PC-3 (cell line): ENCODE measurements at regions not wholly inside any gene's neighbourhood (a gene's known extent, or its start where the extent isn't known, plus 50 kb on each side); places are given as distances from the start of the nearest gene placed in this dataset.
A peak's percentile ranks its signal among the peaks of the same experiment; 100 is the strongest.

ENCODE experiments used
- ATAC-seq: fragments of 200-7000 bp; cut with Tn5 transposase; 2 replicates; pipeline ENCODE4 v1.9.1; 2020; ENCODE audit warnings: mild to moderate bottlenecking, moderate library complexity
- BruUV-seq: library from RNA; stranded (reverse); fragments of 400-500 nt; replicated peaks from 2 replicates; lab custom pipeline; 2021; lab: Mats Ljungman, UMichigan
- CTCF ChIA-PET: fragments of 300-600 bp; sonication (Branson Sonifier 250); formaldehyde crosslinking; loops from one replicate; lab custom pipeline; 2022; ENCODE audit warnings: antibody characterized with exemption; lab: Charles Lee
- POLR2A ChIA-PET: fragments of 300-600 bp; sonication (Branson Sonifier 250); formaldehyde crosslinking; loops from one replicate; lab custom pipeline; 2022; ENCODE audit warnings: antibody characterized with exemption; ENCODE audit not compliant: unreplicated experiment; lab: Charles Lee
- DNase-seq: peaks from one replicate; pipeline ENCODE4 v3.0.0-alpha.2; 2015
- H2AFZ ChIP-seq: fragments of 300-600 bp; sonication (generic); 2 replicates; pipeline ENCODE4 v1.6.0; 2016; ENCODE audit warnings: antibody characterized with exemption, low read length
- H3F3A ChIP-seq: fragments of 300-600 bp; sonication (generic); one replicate; pipeline ENCODE4 v1.6.0; 2017; ENCODE audit warnings: antibody characterized with exemption, low read length, control low read depth, mild to moderate bottlenecking; ENCODE audit not compliant: unreplicated experiment
- H3K27ac ChIP-seq: fragments of 300-600 bp; sonication (generic); 2 replicates; pipeline ENCODE4 v1.5.1; 2016; ENCODE audit warnings: mild to moderate bottlenecking, low read length
- H3K27me3 ChIP-seq: fragments of 300-600 bp; sonication (generic); 2 replicates; pipeline ENCODE4 v1.6.1; 2016; ENCODE audit warnings: low read length, mixed read lengths
- H3K36me3 ChIP-seq: fragments of 300-600 bp; sonication (generic); 2 replicates; pipeline ENCODE4 v1.6.1; 2016; ENCODE audit warnings: low read depth, mixed run types, low read length, mixed read lengths
- H3K4me1 ChIP-seq: fragments of 300-600 bp; sonication (generic); 2 replicates; pipeline ENCODE4 v1.5.1; 2016; ENCODE audit warnings: low read length; ENCODE audit not compliant: insufficient read depth
- H3K4me2 ChIP-seq: fragments of 300-600 bp; sonication (generic); 2 replicates; pipeline ENCODE4 v1.6.0; 2016; ENCODE audit warnings: low read length
- H3K4me3 ChIP-seq: fragments of 300-600 bp; sonication (generic); 2 replicates; pipeline ENCODE4 v1.5.1; 2016; ENCODE audit warnings: mild to moderate bottlenecking, low read length, mixed read lengths
- H3K79me2 ChIP-seq: fragments of 300-600 bp; sonication (generic); 2 replicates; pipeline ENCODE4 v1.6.1; 2017; ENCODE audit warnings: low read length, mixed read lengths
- H3K9ac ChIP-seq: fragments of 300-600 bp; sonication (generic); 2 replicates; pipeline ENCODE4 v1.6.0; 2016; ENCODE audit warnings: mild to moderate bottlenecking, low read length
- H3K9me2 ChIP-seq: fragments of 300-600 bp; sonication (generic); replicated peaks from 2 replicates; pipeline ENCODE4 v1.6.1; 2016; ENCODE audit warnings: mixed run types, low read length, mixed read lengths
- H3K9me3 ChIP-seq: fragments of 300-600 bp; sonication (generic); 2 replicates; pipeline ENCODE4 v1.6.1; 2016; ENCODE audit warnings: low read length, mixed read lengths
- H4K20me1 ChIP-seq: fragments of 300-600 bp; sonication (generic); 2 replicates; pipeline ENCODE4 v1.6.1; 2016; ENCODE audit warnings: low read length, mixed read lengths
- CTCF ChIP-seq: fragments of 300-600 bp; sonication (generic); conservative IDR thresholded peaks from 2 replicates; pipeline ENCODE4 v1.5.1; 2017; ENCODE audit warnings: antibody characterized with exemption, low read depth, mild to moderate bottlenecking, low read length
- EZH2 ChIP-seq: fragments of 300-600 bp; sonication (generic); IDR thresholded peaks from one replicate; pipeline ENCODE4 v1.6.1; 2017; ENCODE audit warnings: antibody characterized with exemption, mild to moderate bottlenecking, low read length; ENCODE audit not compliant: unreplicated experiment
- EZH2phosphoT487 ChIP-seq: fragments of 300-600 bp; sonication (generic); IDR thresholded peaks from 2 replicates; pipeline ENCODE4 v1.6.1; 2018; ENCODE audit warnings: mild to moderate bottlenecking, antibody characterized with exemption, low read length, borderline replicate concordance
- intact Hi-C: fragments of 100-400 bp; cut with micrococcal nuclease; formaldehyde crosslinking; loops from 2 replicates; pipeline ENCODE4 v1.9.0; 2023

- no peak overlapping the region for H3K4me3 ChIP-seq
- no peaks in the 10 kb centered on the region for H3F3A ChIP-seq
- no peak overlapping the region for H2AFZ ChIP-seq
- H3K9me3 ChIP-seq, result no peaks in the 10 kb centered on the region
- no peak overlapping the region for H3K27ac ChIP-seq
- H3K4me2 ChIP-seq, result no peak overlapping the region
- BruUV-seq, result no TSS peak
- intact Hi-C loops, result no loop called here
- no peak overlapping the region for H3K9ac ChIP-seq
- no peaks in the 10 kb centered on the region for H3K79me2 ChIP-seq
- ChIA-PET CTCF (no interaction called here), POLR2A (no interaction called here)
- ATAC-seq, result no peak
- peak; percentile 2 for DNase-seq
- H3K4me1 ChIP-seq, result no peaks in the 10 kb centered on the region
- H3K36me3 ChIP-seq, result no peaks in the 10 kb centered on the region
- H4K20me1 ChIP-seq, result no peaks in the 10 kb centered on the region
- no peaks in the 10 kb centered on the region for H3K9me2 ChIP-seq
- no peak for TF ChIP-seq EZH2phosphoT487
- no peak for TF ChIP-seq CTCF
- no peak for TF ChIP-seq EZH2
- no peaks in the 10 kb centered on the region for H3K27me3 ChIP-seq
These were observed 773.4 kb downstream of the BRINP1 start for GRCh38 chr9:118595719-118596305.

- BruUV-seq, result no TSS peak
- no peak overlapping the region for H3K9ac ChIP-seq
- CTCF ChIA-PET, result no interaction called here
These were observed 772.7 kb downstream of the BRINP1 start for GRCh38 chr9:118596374-118597015.

More at GRCh38 chr9:118596374-118597015, 772.7 kb downstream of the BRINP1 start:
- no peaks in the 10 kb centered on the region for H3F3A ChIP-seq
- intact Hi-C loops, result no loop called here
- H3K79me2 ChIP-seq, result no peaks in the 10 kb centered on the region
- no peaks in the 10 kb centered on the region for H3K36me3 ChIP-seq
- no peaks in the 10 kb centered on the region for H3K27me3 ChIP-seq
- ATAC-seq (no peak), DNase-seq (no peak)
- TF ChIP-seq EZH2phosphoT487, result no peak
- TF ChIP-seq EZH2, result no peak
- TF ChIP-seq CTCF, result no peak
- H4K20me1 ChIP-seq, result no peaks in the 10 kb centered on the region
- no peaks in the 10 kb centered on the region for H3K9me3 ChIP-seq
- no peaks in the 10 kb centered on the region for H3K4me1 ChIP-seq
- no peak overlapping the region for H3K4me3 ChIP-seq
- H3K27ac ChIP-seq, result no peak overlapping the region
- H3K9me2 ChIP-seq, result no peaks in the 10 kb centered on the region
- no peak overlapping the region for H3K4me2 ChIP-seq
- no peak overlapping the region for H2AFZ ChIP-seq
- POLR2A ChIA-PET, result no interaction called here
